ENCODE measurements at regions not wholly inside any gene's neighbourhood (a gene's known extent, or its start where the extent isn't known, plus 50 kb on each side); places are given as distances from the start of the nearest gene placed in this dataset.

DNA sequence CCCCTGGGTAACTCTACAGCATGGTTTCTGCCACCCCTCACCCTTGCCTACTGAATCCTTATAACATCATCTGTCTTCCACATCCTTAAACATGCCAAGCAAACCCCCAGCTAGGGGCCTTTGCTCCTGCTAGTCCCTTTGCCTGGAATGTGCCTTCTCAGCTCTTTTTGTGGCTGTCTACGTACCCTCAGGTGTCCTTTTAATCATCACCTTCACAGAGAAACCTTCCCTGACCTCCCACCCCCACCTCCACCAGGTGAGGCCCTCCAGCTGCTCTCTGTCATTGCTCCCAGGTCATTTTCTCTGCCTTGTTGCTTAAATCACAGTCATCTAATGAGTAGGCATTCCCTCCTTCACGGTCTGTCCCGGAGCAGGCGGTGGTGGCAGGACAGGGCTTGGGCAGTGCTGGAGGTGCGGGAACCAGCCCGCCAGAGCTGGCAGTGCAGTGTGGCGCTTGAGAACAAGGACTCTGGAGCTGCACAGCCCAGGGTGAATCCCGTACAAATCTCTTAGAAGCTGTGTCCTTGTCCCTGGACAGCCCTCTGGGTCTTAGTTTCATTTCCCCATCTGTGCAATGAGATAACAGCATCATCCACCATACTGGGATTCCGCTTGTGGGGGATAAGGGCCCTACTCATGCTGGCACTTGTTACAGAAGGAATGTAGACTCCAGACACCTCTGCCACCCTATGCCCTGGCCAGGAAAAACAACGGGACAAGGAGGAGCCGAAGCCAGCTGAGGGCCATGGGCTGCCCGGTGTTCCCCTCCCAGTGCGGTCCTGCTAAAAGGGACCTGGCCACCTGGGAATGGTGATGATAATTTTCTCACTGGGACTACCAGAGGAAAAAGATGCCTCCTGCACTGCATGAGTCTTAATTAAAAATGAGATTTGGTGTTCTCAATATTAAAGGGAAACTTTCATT is 52.1 kb upstream of the IQSEC1 start:
- H3K36me3 ChIP-seq (ENCODE audit: control insufficient read depth in 2 of 2, insufficient read depth in 2 of 2, low read length in 1 of 2) = no peaks in the 10 kb centered on the region
- H2AFZ ChIP-seq (ENCODE audit: control insufficient read depth, low read depth, low read length) = no peak overlapping the region
- ChIA-PET SMC1A (ENCODE audit: uncharacterized antibody, unreplicated experiment) (interaction anchor here (1.4 kb wide), 1 partner anchor 327 kb away, joined by 3 read pairs; no protein-coding TSS in a partner anchor), RAD21 (ENCODE audit: unreplicated experiment) (interaction anchor here (1.5 kb wide), 1 partner anchor 34 kb away, joined by 3 read pairs; no protein-coding TSS in a partner anchor), POLR2A (no interaction called here), CTCF (no interaction called here)
- no peak for ATAC-seq
- no TSS peak for BruUV-seq (replicated peaks)
- in situ Hi-C loops (cut with MboI) = no loop called here
- no peaks in the 10 kb centered on the region for H3K79me2 ChIP-seq (ENCODE audit: control insufficient read depth, insufficient read depth, low read length)
- H3K4me2 ChIP-seq (ENCODE audit: control insufficient read depth, insufficient read depth) = no peak overlapping the region
- DNase-seq (ENCODE audit: low read depth, low spot score) = no peak
- peaks cover 0 to 3% of the 10 kb centered on the region in 2 experiments; a peak in 3 of 4 replicates for H3K27me3 ChIP-seq (replicated peaks in 1 of 2; ENCODE audit: control insufficient read depth in 2 of 2, insufficient read depth in 2 of 2, low read length in 1 of 2)
- H3K4me3 ChIP-seq = no peak overlapping the region
- H3K27ac ChIP-seq (ENCODE audit: control insufficient read depth, insufficient read depth) = no peak overlapping the region
- no peaks in the 10 kb centered on the region for H4K20me1 ChIP-seq (ENCODE audit: control insufficient read depth, insufficient read depth)
- no peaks in the 10 kb centered on the region for H3K4me1 ChIP-seq (ENCODE audit: control insufficient read depth, insufficient read depth, low read length)
- FAIRE-seq = no peak
- intact Hi-C loops (cut with micrococcal nuclease; ENCODE audit: unreplicated experiment) = no loop called here
- no peak for TF ChIP-seq YY1 (IDR thresholded peaks at IDR 0.05; ENCODE audit: low read depth, low read length)
- no peak for TF ChIP-seq MTA2 (IDR thresholded peaks at IDR 0.05; ENCODE audit: low read depth)
- TF ChIP-seq TCF7 (IDR thresholded peaks at IDR 0.05; ENCODE audit: borderline replicate concordance) = no peak
- TF ChIP-seq SMAD1 (IDR thresholded peaks at IDR 0.05; ENCODE audit: low read depth, partially characterized antibody) = no peak
- no peak for TF ChIP-seq SMARCA5 (IDR thresholded peaks at IDR 0.05)
- no peak for TF ChIP-seq SRF (IDR thresholded peaks at IDR 0.05; ENCODE audit: low read depth in 2 of 2, low read length in 2 of 2)
- no peak for TF ChIP-seq JUNB (IDR thresholded peaks at IDR 0.05)
- no peak for TF ChIP-seq CREB1 (IDR thresholded peaks at IDR 0.05; ENCODE audit: low read depth)
- TF ChIP-seq, protein P1, sequence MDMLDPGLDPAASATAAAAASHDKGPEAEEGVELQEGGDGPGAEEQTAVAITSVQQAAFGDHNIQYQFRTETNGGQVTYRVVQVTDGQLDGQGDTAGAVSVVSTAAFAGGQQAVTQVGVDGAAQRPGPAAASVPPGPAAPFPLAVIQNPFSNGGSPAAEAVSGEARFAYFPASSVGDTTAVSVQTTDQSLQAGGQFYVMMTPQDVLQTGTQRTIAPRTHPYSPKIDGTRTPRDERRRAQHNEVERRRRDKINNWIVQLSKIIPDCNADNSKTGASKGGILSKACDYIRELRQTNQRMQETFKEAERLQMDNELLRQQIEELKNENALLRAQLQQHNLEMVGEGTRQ (IDR thresholded peaks at IDR 0.05; ENCODE audit: borderline replicate concordance, low read depth, low read length) = no peak
- TF ChIP-seq, protein P2, sequence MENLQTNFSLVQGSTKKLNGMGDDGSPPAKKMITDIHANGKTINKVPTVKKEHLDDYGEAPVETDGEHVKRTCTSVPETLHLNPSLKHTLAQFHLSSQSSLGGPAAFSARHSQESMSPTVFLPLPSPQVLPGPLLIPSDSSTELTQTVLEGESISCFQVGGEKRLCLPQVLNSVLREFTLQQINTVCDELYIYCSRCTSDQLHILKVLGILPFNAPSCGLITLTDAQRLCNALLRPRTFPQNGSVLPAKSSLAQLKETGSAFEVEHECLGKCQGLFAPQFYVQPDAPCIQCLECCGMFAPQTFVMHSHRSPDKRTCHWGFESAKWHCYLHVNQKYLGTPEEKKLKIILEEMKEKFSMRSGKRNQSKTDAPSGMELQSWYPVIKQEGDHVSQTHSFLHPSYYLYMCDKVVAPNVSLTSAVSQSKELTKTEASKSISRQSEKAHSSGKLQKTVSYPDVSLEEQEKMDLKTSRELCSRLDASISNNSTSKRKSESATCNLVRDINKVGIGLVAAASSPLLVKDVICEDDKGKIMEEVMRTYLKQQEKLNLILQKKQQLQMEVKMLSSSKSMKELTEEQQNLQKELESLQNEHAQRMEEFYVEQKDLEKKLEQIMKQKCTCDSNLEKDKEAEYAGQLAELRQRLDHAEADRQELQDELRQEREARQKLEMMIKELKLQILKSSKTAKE (IDR thresholded peaks at IDR 0.05; ENCODE audit: low read depth, poor library complexity, severe bottlenecking) = no peak
- TF ChIP-seq ZNF274 (IDR thresholded peaks at IDR 0.05; ENCODE audit: insufficient read depth, insufficient read length) = no peak
- TF ChIP-seq TAF1 (IDR thresholded peaks at IDR 0.05; ENCODE audit: borderline replicate concordance, low read depth, low read length) = no peak
- no peak for TF ChIP-seq TCF3 (IDR thresholded peaks at IDR 0.05; ENCODE audit: borderline replicate concordance, insufficient read depth, low read depth, low read length)
- no peak for TF ChIP-seq KDM1A (IDR thresholded peaks at IDR 0.05; ENCODE audit: borderline replicate concordance)
- no peak for TF ChIP-seq ZNF24 (IDR thresholded peaks at IDR 0.05)
- H3K9ac ChIP-seq (ENCODE audit: control insufficient read depth, insufficient read depth, low read length) = no peak overlapping the region
- WGBS (ENCODE audit: insufficient coverage, insufficient replicate concordance, low lambda C conversion rate, missing lambda C conversion rate) = 60% methylated on average over 13 of the region's 13 CpGs
- no peaks in the 10 kb centered on the region for H3K9me3 ChIP-seq (replicated peaks; ENCODE audit: control insufficient read depth, insufficient read depth, low read length)
